OCI-LY3 (cell line): ENCODE measurements at regions not wholly inside any gene's neighbourhood (a gene's known extent, or its start where the extent isn't known, plus 50 kb on each side); places are given as distances from the start of the nearest gene placed in this dataset.

ENCODE experiments used
- H2AFZ ChIP-seq: fragments of 200-600, 300-600 bp; shearing (Covaris generic); 2 replicates; pipeline ENCODE4 v1.6.0; 2014; ENCODE audit warnings: antibody characterized with exemption, low read depth, low read length
- H3K27ac ChIP-seq: fragments of 200-600, 300-600 bp; sonication (generic); 2 replicates; pipeline ENCODE4 v1.5.1; 2014; ENCODE audit warnings: mild to moderate bottlenecking, low read length, moderate library complexity, mixed read lengths
- H3K27me3 ChIP-seq: fragments of 200-600, 300-600 bp; sonication (generic); 2 replicates; pipeline ENCODE4 v1.6.1; 2014; ENCODE audit warnings: low read depth, low read length, mixed read lengths
- H3K36me3 ChIP-seq: fragments of 200-600, 300-600 bp; sonication (generic); replicated peaks from 2 replicates; pipeline ENCODE3; 2014; ENCODE audit warnings: low read depth, low read length, mixed read lengths
- H3K4me1 ChIP-seq: fragments of 300-600, 200-600 bp; sonication (generic); 2 replicates; pipeline ENCODE4 v1.6.1; 2014; ENCODE audit warnings: low read length, mixed read lengths
- H3K4me2 ChIP-seq: fragments of 200-600, 300-600 bp; sonication (generic); 2 replicates; pipeline ENCODE4 v1.6.1; 2014; ENCODE audit warnings: low read length, mixed read lengths
- H3K4me3 ChIP-seq: fragments of 300-600, 200-600 bp; sonication (generic); 2 replicates; pipeline ENCODE4 v1.5.1; 2014; ENCODE audit warnings: antibody characterized with exemption, mild to moderate bottlenecking, low read length, moderate library complexity
- H3K79me2 ChIP-seq: fragments of 300-600, 200-600 bp; shearing (Covaris generic); 2 replicates; pipeline ENCODE4 v1.6.1; 2014; ENCODE audit warnings: mild to moderate bottlenecking, low read length, mixed read lengths
- H3K9ac ChIP-seq: fragments of 300-600, 200-600 bp; shearing (Covaris generic); 2 replicates; pipeline ENCODE4 v1.6.0; 2014; ENCODE audit warnings: mild to moderate bottlenecking, low read length, moderate library complexity
- H3K9me3 ChIP-seq: fragments of 200-600, 300-600 bp; shearing (Covaris generic); 2 replicates; pipeline ENCODE4 v1.6.1; 2014; ENCODE audit warnings: low read length, mixed read lengths; ENCODE audit not compliant: insufficient read depth
- H4K20me1 ChIP-seq: fragments of 200-600, 300-600 bp; sonication (generic); 2 replicates; pipeline ENCODE4 v1.6.1; 2016; ENCODE audit warnings: low read length, mixed read lengths; ENCODE audit not compliant: insufficient read depth
- EZH2phosphoT487 ChIP-seq: fragments of 200-600 bp; shearing (Covaris generic); IDR thresholded peaks from 2 replicates; pipeline ENCODE4 v1.6.1; 2018; ENCODE audit warnings: antibody characterized with exemption, mixed run types, low read depth
- TF ChIP-seq, protein P1 (sequence below): fragments of 200-600, 300-600 bp; sonication (generic); IDR thresholded peaks from 2 replicates; pipeline ENCODE4 v1.5.1; 2014; ENCODE audit warnings: antibody characterized with exemption, low read length, low read depth

DNA sequence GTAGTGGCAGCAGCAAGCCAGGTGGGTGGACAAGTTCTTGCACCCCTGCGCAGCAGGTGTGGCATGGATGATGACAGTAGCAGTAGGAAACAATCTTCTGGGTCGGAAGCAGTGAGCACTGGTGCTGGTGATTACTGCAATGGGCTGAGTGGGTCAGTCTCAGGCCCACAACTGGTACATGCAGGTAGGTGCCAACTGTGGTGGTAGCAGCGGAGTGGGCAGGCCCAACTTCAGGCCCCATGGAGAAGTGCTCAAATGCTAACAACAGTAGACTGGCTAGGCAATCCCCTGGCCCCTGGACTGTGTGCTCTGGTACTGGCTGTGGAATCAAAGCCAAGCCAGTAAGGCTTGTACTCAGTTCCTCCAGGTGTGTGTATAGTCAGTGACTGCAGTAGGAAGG, 413.7 kb downstream of the PDGFC start:
- no peaks in the 10 kb centered on the region for H3K27me3 ChIP-seq
- no peak overlapping the region for H3K9ac ChIP-seq
- no peaks in the 10 kb centered on the region for H4K20me1 ChIP-seq
- H3K9me3 ChIP-seq: no peaks in the 10 kb centered on the region
- H3K27ac ChIP-seq: no peak overlapping the region
- no peak overlapping the region for H3K4me2 ChIP-seq
- H3K4me1 ChIP-seq: no peaks in the 10 kb centered on the region
- no peak overlapping the region for H3K4me3 ChIP-seq
- no peak for TF ChIP-seq EZH2phosphoT487
- TF ChIP-seq, protein P1, sequence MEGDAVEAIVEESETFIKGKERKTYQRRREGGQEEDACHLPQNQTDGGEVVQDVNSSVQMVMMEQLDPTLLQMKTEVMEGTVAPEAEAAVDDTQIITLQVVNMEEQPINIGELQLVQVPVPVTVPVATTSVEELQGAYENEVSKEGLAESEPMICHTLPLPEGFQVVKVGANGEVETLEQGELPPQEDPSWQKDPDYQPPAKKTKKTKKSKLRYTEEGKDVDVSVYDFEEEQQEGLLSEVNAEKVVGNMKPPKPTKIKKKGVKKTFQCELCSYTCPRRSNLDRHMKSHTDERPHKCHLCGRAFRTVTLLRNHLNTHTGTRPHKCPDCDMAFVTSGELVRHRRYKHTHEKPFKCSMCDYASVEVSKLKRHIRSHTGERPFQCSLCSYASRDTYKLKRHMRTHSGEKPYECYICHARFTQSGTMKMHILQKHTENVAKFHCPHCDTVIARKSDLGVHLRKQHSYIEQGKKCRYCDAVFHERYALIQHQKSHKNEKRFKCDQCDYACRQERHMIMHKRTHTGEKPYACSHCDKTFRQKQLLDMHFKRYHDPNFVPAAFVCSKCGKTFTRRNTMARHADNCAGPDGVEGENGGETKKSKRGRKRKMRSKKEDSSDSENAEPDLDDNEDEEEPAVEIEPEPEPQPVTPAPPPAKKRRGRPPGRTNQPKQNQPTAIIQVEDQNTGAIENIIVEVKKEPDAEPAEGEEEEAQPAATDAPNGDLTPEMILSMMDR: no peak
- no peaks in the 10 kb centered on the region for H3K79me2 ChIP-seq
- H2AFZ ChIP-seq: no peak overlapping the region
- no peaks in the 10 kb centered on the region for H3K36me3 ChIP-seq

GRCh38 chr4:156556336-156556735, 415.3 kb downstream of the PDGFC start:
- Histone ChIP-seq H3K9me3 (no peaks in the 10 kb centered on the region), H3K27ac (no peak overlapping the region), H3K27me3 (no peaks in the 10 kb centered on the region), H2AFZ (no peak overlapping the region), H3K4me1 (no peaks in the 10 kb centered on the region), H3K4me3 (no peak overlapping the region), H3K79me2 (no peaks in the 10 kb centered on the region), H3K9ac (no peak overlapping the region), H4K20me1 (no peaks in the 10 kb centered on the region), H3K36me3 (no peaks in the 10 kb centered on the region), H3K4me2 (no peak overlapping the region)
- no peak for TF ChIP-seq EZH2phosphoT487
- TF ChIP-seq, protein P1: no peak

- no peaks in the 10 kb centered on the region for H3K36me3 ChIP-seq
- H3K9ac ChIP-seq: no peak overlapping the region
- H4K20me1 ChIP-seq: no peaks in the 10 kb centered on the region
- no peaks in the 10 kb centered on the region for H3K79me2 ChIP-seq
- no peak overlapping the region for H3K4me2 ChIP-seq
- H3K4me1 ChIP-seq: no peaks in the 10 kb centered on the region
- no peaks in the 10 kb centered on the region for H3K9me3 ChIP-seq
- H2AFZ ChIP-seq: no peak overlapping the region
- no peak overlapping the region for H3K4me3 ChIP-seq
- H3K27ac ChIP-seq: no peak overlapping the region
- TF ChIP-seq, protein P1: no peak
- TF ChIP-seq EZH2phosphoT487: no peak
- H3K27me3 ChIP-seq: no peaks in the 10 kb centered on the region
Observed at GRCh38 chr4:156553659-156554058, 417.9 kb downstream of the PDGFC start.

- no peaks in the 10 kb centered on the region for H3K36me3 ChIP-seq
- H3K27ac ChIP-seq: no peak overlapping the region
- H3K4me3 ChIP-seq: no peak overlapping the region
- H3K4me2 ChIP-seq: no peak overlapping the region
- no peaks in the 10 kb centered on the region for H4K20me1 ChIP-seq
- no peaks in the 10 kb centered on the region for H3K9me3 ChIP-seq
- no peaks in the 10 kb centered on the region for H3K4me1 ChIP-seq
- no peaks in the 10 kb centered on the region for H3K27me3 ChIP-seq
- H2AFZ ChIP-seq: no peak overlapping the region
- no peaks in the 10 kb centered on the region for H3K79me2 ChIP-seq
- no peak overlapping the region for H3K9ac ChIP-seq
- TF ChIP-seq, protein P1: no peak
Observed at GRCh38 chr4:156547891-156548290, 423.7 kb downstream of the PDGFC start.
